LNCaP clone FGC (cell line): ENCODE measurements at regions not wholly inside any gene's neighbourhood (a gene's known extent, or its start where the extent isn't known, plus 50 kb on each side); places are given as distances from the start of the nearest gene placed in this dataset.

ENCODE experiments used
- DNase-seq: peaks from one replicate; pipeline ENCODE4 v3.0.0-alpha.2; 2011; ENCODE audit warnings: low read depth
- H3K4me3 ChIP-seq: 2 replicates; pipeline ENCODE4 v1.5.1; 2011; ENCODE audit warnings: mild to moderate bottlenecking, low read depth, low read length, control low read depth
- TF ChIP-seq, protein P1 (sequence below): IDR thresholded peaks from 2 replicates; pipeline ENCODE4 v1.5.1; 2012; ENCODE audit warnings: mild to moderate bottlenecking; ENCODE audit not compliant: control insufficient read depth, insufficient read depth; ENCODE audit errors: extremely low read depth

- TF ChIP-seq, protein P1, sequence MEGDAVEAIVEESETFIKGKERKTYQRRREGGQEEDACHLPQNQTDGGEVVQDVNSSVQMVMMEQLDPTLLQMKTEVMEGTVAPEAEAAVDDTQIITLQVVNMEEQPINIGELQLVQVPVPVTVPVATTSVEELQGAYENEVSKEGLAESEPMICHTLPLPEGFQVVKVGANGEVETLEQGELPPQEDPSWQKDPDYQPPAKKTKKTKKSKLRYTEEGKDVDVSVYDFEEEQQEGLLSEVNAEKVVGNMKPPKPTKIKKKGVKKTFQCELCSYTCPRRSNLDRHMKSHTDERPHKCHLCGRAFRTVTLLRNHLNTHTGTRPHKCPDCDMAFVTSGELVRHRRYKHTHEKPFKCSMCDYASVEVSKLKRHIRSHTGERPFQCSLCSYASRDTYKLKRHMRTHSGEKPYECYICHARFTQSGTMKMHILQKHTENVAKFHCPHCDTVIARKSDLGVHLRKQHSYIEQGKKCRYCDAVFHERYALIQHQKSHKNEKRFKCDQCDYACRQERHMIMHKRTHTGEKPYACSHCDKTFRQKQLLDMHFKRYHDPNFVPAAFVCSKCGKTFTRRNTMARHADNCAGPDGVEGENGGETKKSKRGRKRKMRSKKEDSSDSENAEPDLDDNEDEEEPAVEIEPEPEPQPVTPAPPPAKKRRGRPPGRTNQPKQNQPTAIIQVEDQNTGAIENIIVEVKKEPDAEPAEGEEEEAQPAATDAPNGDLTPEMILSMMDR: peak; percentile 65
- DNase-seq: peak; percentile 31
- no peak overlapping the region for H3K4me3 ChIP-seq
Observed at GRCh38 chr2:529424-529823, 147.8 kb downstream of the TMEM18 start.

- no peak overlapping the region for H3K4me3 ChIP-seq
- no peak for DNase-seq
- TF ChIP-seq, protein P1: no peak
Observed at GRCh38 chr2:527581-527980, 149.6 kb downstream of the TMEM18 start.

GRCh38 chr2:526918-527317 lies 150.3 kb downstream of the TMEM18 start:
- TF ChIP-seq, protein P1: no peak
- H3K4me3 ChIP-seq: no peak overlapping the region
- no peak for DNase-seq

GRCh38 chr2:525611-526010 lies 151.6 kb downstream of the TMEM18 start:
- TF ChIP-seq, protein P1: no peak
- no peak overlapping the region for H3K4me3 ChIP-seq
- no peak for DNase-seq

GRCh38 chr2:525021-525420 lies 152.2 kb downstream of the TMEM18 start:
- TF ChIP-seq, protein P1: no peak
- H3K4me3 ChIP-seq: no peak overlapping the region
- no peak for DNase-seq

GRCh38 chr2:524442-524841 lies 152.8 kb downstream of the TMEM18 start:
- no peak for DNase-seq
- TF ChIP-seq, protein P1: no peak
- no peak overlapping the region for H3K4me3 ChIP-seq

DNA sequence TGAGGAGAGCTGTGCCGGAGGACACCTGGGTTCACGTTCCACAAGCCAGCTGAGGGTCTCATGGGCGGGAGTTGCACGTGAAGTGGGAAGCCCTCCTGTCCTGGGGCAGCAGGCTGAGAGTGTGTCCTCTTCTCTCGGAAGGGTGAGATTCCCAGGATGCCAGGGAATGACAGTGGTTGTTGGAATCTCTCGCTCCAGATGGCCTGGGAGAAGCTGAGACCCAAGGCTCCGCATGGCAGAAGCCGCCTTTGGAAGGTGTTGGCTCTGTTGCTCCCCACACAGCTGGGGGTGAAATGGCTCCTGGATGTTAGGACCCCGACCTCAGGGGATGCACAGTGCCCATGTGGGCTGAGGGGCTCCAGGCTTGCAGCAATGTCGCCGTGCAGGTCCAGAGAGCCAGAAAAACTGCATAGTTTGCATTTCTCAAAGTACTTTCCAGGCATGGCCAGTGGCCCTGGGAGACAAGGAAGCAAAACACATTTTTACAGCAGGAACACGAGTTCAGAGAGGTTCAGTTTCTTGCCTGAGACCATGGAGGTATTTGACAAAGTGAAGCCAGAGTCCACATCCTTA lies 153.4 kb downstream of the TMEM18 start:
- TF ChIP-seq, protein P1: no peak
- H3K4me3 ChIP-seq: no peak overlapping the region

More for the DNA sequence above, 153.4 kb downstream of the TMEM18 start:
- DNase-seq: no peak
